Gastroesophageal sphincter (tissue), 4 donors: ENCODE measurements at regions not wholly inside any gene's neighbourhood (a gene's known extent, or its start where the extent isn't known, plus 50 kb on each side); places are given as distances from the start of the nearest gene placed in this dataset.

Experiments used
- ATAC-seq: fragments of 150-250 bp; one replicate; pipeline ENCODE4 v1.9.1; 2016; ENCODE audit warnings: mild to moderate bottlenecking, moderate library complexity
- H3K27ac ChIP-seq, 4 donors: fragments of 200-600 bp; sonication (generic) in 3 of 4; 1 replicate in 3 of 4; 2 replicates in 1 of 4; pipeline ENCODE4 v1.5.1; 2016 to 2019
- H3K27me3 ChIP-seq: fragments of 200-600 bp; sonication (generic); one replicate; pipeline ENCODE4 v1.5.1; 2019
- H3K36me3 ChIP-seq, 2 donors: fragments of 200-600 bp; sonication (generic); one replicate each; pipeline ENCODE4 v1.5.1; 2019; ENCODE audit warnings: control low read depth in 1 of 2
- H3K4me1 ChIP-seq, 3 donors: fragments of 200-600 bp; sonication (generic); 1 replicate in 2 of 3; 2 replicates in 1 of 3; pipeline ENCODE4 v1.5.1; 2016 to 2019; ENCODE audit warnings: control low read depth in 2 of 3
- H3K4me3 ChIP-seq, 2 donors: fragments of 200-600 bp; sonication (generic); one replicate each; pipeline ENCODE4 v1.5.1; 2019; ENCODE audit warnings: mild to moderate bottlenecking in 1 of 2, moderate library complexity in 1 of 2
- H3K9me3 ChIP-seq, 3 donors: fragments of 200-600 bp; sonication (generic); one replicate each; pipeline ENCODE4 v1.5.1; 2017 to 2019; ENCODE audit warnings: control low read depth in 2 of 3
- EP300 ChIP-seq: sonication (generic); formaldehyde crosslinking; IDR thresholded peaks from one replicate; pipeline ENCODE4 v1.6.1; 2017; ENCODE audit warnings: antibody characterized with exemption, mild to moderate bottlenecking
- POLR2A ChIP-seq, 2 donors: fragments of 450-650 bp; IDR thresholded peaks; one replicate each; pipeline ENCODE4 v1.6.1; 2017; ENCODE audit warnings: antibody characterized with exemption in 2 of 2, mild to moderate bottlenecking in 2 of 2, moderate library complexity in 1 of 2
- POLR2AphosphoS5 ChIP-seq: sonication (generic); formaldehyde crosslinking; IDR thresholded peaks from one replicate; pipeline ENCODE4 v1.6.1; 2017; ENCODE audit warnings: antibody characterized with exemption
- WGBS, 2 donors: methylation state at CpG; one replicate each; pipeline ENCODE4 v1.1.5; 2018; ENCODE audit warnings: low coverage in 1 of 2; 5-methylcytosine and 5-hydroxymethylcytosine counted together
- TF ChIP-seq, protein P1 (sequence below), 4 experiments: fragments of 200-600 bp in 2 of 4; fragments of 450-650 bp in 2 of 4; sonication (generic) in 1 of 4; IDR thresholded peaks; one replicate each; pipeline ENCODE4 v1.5.1; 2017 to 2019; ENCODE audit warnings: antibody characterized with exemption in 4 of 4, mild to moderate bottlenecking in 2 of 4, moderate library complexity in 2 of 4

GRCh38 chr3:181344331-181344730, 354.8 kb upstream of the DNAJC19 start:
- 60 to 85% methylated on average over 4 to 5 of the region's 5 CpGs for WGBS, 2 donors
- no peaks in the 10 kb centered on the region for H3K4me1 ChIP-seq
- H3K4me3 ChIP-seq: no peak overlapping the region
- no peaks in the 10 kb centered on the region for H3K9me3 ChIP-seq
- ATAC-seq: no peak
- H3K27me3 ChIP-seq: no peaks in the 10 kb centered on the region
- H3K36me3 ChIP-seq: no peaks in the 10 kb centered on the region
- H3K27ac ChIP-seq: no peak overlapping the region
- TF ChIP-seq POLR2AphosphoS5: no peak
- TF ChIP-seq, protein P1, sequence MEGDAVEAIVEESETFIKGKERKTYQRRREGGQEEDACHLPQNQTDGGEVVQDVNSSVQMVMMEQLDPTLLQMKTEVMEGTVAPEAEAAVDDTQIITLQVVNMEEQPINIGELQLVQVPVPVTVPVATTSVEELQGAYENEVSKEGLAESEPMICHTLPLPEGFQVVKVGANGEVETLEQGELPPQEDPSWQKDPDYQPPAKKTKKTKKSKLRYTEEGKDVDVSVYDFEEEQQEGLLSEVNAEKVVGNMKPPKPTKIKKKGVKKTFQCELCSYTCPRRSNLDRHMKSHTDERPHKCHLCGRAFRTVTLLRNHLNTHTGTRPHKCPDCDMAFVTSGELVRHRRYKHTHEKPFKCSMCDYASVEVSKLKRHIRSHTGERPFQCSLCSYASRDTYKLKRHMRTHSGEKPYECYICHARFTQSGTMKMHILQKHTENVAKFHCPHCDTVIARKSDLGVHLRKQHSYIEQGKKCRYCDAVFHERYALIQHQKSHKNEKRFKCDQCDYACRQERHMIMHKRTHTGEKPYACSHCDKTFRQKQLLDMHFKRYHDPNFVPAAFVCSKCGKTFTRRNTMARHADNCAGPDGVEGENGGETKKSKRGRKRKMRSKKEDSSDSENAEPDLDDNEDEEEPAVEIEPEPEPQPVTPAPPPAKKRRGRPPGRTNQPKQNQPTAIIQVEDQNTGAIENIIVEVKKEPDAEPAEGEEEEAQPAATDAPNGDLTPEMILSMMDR (IDR thresholded peaks at IDR 0.05): no peak
- TF ChIP-seq EP300: no peak
- TF ChIP-seq POLR2A (IDR thresholded peaks at IDR 0.05): no peak

- Histone ChIP-seq H3K27me3 (no peaks in the 10 kb centered on the region), H3K36me3 (no peaks in the 10 kb centered on the region), H3K4me3 (no peak overlapping the region), H3K9me3 (no peaks in the 10 kb centered on the region), H3K4me1 (no peaks in the 10 kb centered on the region), H3K27ac (no peak overlapping the region)
- WGBS, 2 donors: 39 to 42% methylated on average over 2 of the region's 2 CpGs
- TF ChIP-seq EP300 (no peak), POLR2A (IDR thresholded peaks at IDR 0.05) (no peak), POLR2AphosphoS5 (no peak)
- TF ChIP-seq, protein P1 (IDR thresholded peaks at IDR 0.05): no peak
- no peak for ATAC-seq
Measured at GRCh38 chr3:181336597-181336996, 347.1 kb upstream of the DNAJC19 start.

DNA sequence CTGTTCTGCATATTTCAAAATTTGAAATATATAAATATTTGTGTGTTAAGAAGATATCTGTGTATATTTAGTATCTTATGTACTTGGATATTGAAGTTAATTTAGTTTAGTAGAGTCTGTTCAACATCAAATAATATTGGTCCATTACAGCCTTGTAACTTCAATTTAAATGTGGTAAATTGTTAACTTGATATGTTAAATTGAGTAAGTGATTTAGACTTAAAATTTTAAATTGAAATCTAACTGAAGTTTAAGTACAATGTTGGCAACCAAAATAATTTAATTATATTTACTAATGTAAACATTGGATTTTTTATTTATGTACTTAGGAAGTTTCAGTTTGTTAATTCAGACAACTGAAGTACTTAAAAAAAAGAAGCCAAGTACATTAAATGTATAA, 343.9 kb upstream of the DNAJC19 start:
- no peak for ATAC-seq
- no peak for TF ChIP-seq POLR2A (IDR thresholded peaks at IDR 0.05)
- no peaks in the 10 kb centered on the region for H3K4me1 ChIP-seq
- no peak overlapping the region for H3K27ac ChIP-seq
- no peak overlapping the region for H3K4me3 ChIP-seq
- H3K9me3 ChIP-seq: no peaks in the 10 kb centered on the region
- H3K36me3 ChIP-seq: no peaks in the 10 kb centered on the region
- no peaks in the 10 kb centered on the region for H3K27me3 ChIP-seq

DNA sequence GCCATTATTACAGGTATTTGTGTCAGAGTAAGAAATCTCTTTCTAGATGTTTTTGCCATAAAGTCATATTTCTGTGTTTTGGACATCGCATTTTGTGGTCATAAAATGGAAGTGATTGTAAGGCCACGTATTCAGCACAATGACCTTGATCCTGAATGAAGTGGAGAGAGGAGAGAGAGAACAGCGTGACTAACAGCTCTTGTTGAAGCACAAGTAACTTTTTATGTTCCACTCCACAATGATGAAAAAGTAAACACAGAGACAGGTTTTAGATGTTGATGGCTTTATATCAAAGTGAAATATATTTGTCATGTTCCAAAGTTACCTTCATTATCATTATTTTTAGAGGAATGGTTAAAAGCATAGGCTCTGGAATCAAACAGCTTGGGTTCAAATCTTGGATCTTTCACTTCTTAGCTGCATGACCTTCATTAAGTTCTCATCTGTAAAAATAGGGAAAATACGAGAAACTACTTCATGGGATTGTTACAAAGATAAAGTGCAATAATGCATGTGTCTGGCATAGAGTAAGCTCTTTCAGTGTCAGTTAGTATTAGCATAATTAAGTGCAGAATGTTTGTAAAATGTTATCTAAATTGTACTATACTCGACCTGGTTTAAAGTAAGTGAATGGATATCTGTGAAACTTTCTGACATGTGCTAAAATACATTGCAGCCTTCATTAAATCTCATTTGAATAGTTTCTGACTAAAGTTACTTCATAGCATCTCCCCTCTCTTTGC, 341.5 kb upstream of the DNAJC19 start:
- H3K4me1 ChIP-seq: no peaks in the 10 kb centered on the region
- WGBS, 2 donors: 36 to 55% methylated on average over 5 of the region's 5 CpGs
- TF ChIP-seq POLR2A (IDR thresholded peaks at IDR 0.05) (no peak), EP300 (no peak), POLR2AphosphoS5 (no peak)
- TF ChIP-seq, protein P1 (IDR thresholded peaks at IDR 0.05): no peak

DNA sequence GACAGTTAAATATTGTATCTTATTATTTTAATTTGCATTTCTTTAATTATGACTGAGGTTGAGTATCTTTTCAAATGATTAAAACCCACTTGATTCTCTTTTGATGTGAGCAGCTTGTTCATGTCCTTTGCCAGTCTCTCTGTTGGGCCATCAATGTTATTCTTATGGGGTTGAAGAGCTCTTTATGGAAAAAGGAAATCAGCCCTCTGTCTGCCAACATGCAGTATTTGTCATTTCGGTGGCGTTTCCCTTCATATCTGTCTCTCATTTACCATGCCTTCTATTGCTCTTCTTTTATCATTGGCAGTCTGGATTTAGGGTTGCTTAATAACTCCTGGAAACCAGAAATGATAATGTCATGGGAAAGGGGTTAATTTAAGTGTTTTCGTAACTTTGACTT, 340.7 kb upstream of the DNAJC19 start:
- Histone ChIP-seq H3K9me3 (no peaks in the 10 kb centered on the region), H3K27me3 (no peaks in the 10 kb centered on the region), H3K27ac (no peak overlapping the region), H3K4me1 (no peaks in the 10 kb centered on the region), H3K36me3 (no peaks in the 10 kb centered on the region), H3K4me3 (no peak overlapping the region)
- no peak for ATAC-seq
- no peak for TF ChIP-seq POLR2AphosphoS5
- TF ChIP-seq, protein P1 (IDR thresholded peaks at IDR 0.05): no peak
- TF ChIP-seq POLR2A (IDR thresholded peaks at IDR 0.05): no peak
- TF ChIP-seq EP300: no peak
- WGBS, 2 donors: 54 to 60% methylated on average over 3 of the region's 3 CpGs

More for the DNA sequence above, 341.5 kb upstream of the DNAJC19 start:
- no peak overlapping the region for H3K27ac ChIP-seq
- no peak overlapping the region for H3K4me3 ChIP-seq
- no peaks in the 10 kb centered on the region for H3K27me3 ChIP-seq
- H3K9me3 ChIP-seq: no peaks in the 10 kb centered on the region
- H3K36me3 ChIP-seq: no peaks in the 10 kb centered on the region
- ATAC-seq: no peak
